ENCODE measurements at regions not wholly inside any gene's neighbourhood (a gene's known extent, or its start where the extent isn't known, plus 50 kb on each side); places are given as distances from the start of the nearest gene placed in this dataset.

DNA sequence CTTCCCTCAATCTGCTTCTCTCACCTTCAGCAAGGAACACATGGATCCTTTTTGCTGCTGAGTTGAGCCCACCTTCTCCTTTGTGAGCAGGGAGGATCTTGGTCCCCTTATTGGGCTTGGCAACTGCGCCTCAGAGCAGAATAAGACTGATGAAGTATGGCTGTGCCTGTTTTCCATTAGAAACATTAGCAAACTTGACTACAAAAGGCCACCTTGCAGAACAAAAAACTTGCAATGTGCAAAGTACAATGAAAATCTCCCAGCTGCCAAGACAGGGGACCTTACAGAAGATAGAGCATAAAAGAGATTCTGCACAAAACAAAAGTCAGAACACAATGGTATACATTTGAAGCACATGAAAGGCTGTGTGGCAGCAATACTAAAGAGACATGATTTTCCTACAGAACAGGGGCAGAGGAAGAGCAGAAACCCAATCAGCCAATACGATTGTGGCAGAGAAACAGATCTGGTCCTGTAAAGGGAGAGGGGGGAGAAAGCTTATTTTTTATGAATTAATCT is 173.5 kb upstream of the SNX19 start:
- Mint-ChIP-seq H3K9me3 (peaks cover 16 to 23% of the 10 kb centered on the region in 2 experiments), H3K27ac (no peak overlapping the region), H3K36me3 (ENCODE audit: insufficient read depth in 1 of 3, low read depth in 3 of 3) (peaks cover 7 to 17% (median 9%) of the 10 kb centered on the region in 3 experiments), H3K27me3 (ENCODE audit: low read depth) (no peaks in the 10 kb centered on the region), H3K4me1 (peaks cover 0 to 6% of the 10 kb centered on the region in 2 experiments; a peak in 2 of 4 replicates), H3K4me3 (no peak overlapping the region)
- no peak overlapping the region for H3T11ph ChIP-seq (ENCODE audit: low read length)
- H3K79me2 ChIP-seq (ENCODE audit: insufficient read depth, low read length): no peaks in the 10 kb centered on the region
- H3K27me3 ChIP-seq (ENCODE audit: insufficient read depth, low read length): no peaks in the 10 kb centered on the region
- H3K9me3 ChIP-seq (ENCODE audit: control insufficient read depth, low read depth, low read length): peaks cover 8% of the 10 kb centered on the region
- no peaks in the 10 kb centered on the region for H3K4me1 ChIP-seq (ENCODE audit: insufficient read depth, low read length)
- no peaks in the 10 kb centered on the region for H4K20me1 ChIP-seq (ENCODE audit: control insufficient read depth, insufficient read depth, insufficient read length)
- H3K14ac ChIP-seq (ENCODE audit: insufficient read depth, low read length): no peak overlapping the region
- H2BK20ac ChIP-seq (ENCODE audit: low read depth, low read length, poor library complexity, severe bottlenecking): no peak overlapping the region
- no peak overlapping the region for H2BK120ac ChIP-seq (ENCODE audit: low read depth, low read length, poor library complexity, severe bottlenecking)
- no peak for DNase-seq
- TF ChIP-seq CTCF (conservative IDR thresholded peaks at IDR 0.05): no peak
- no peak overlapping the region for H2BK12ac ChIP-seq (ENCODE audit: insufficient read length, low read depth, low read length)
- H3K23ac ChIP-seq (ENCODE audit: insufficient read length, low read depth, low read length): no peak overlapping the region
- H3K4me2 ChIP-seq (ENCODE audit: insufficient read depth, insufficient read length, low read length): no peak overlapping the region
- no peaks in the 10 kb centered on the region for H3K23me2 ChIP-seq (ENCODE audit: insufficient read length, low read depth, low read length, poor library complexity, severe bottlenecking)
- H2BK5ac ChIP-seq (ENCODE audit: insufficient read length, low read length): no peak overlapping the region
- no CpG with 5 or more reads among the region's 2 CpGs for WGBS (ENCODE audit: extremely low coverage, insufficient read length, low lambda C conversion rate)
- no peak overlapping the region for H3K4ac ChIP-seq (ENCODE audit: low read depth, low read length)
- H2AFZ ChIP-seq (ENCODE audit: low read length): no peak overlapping the region
- H2AK5ac ChIP-seq (ENCODE audit: insufficient read length, low read length): no peak overlapping the region
- no peak overlapping the region for H2BK15ac ChIP-seq (ENCODE audit: low read depth, low read length)
- H4K91ac ChIP-seq (ENCODE audit: insufficient read length, low read depth, low read length): no peak overlapping the region
- H3K79me1 ChIP-seq (ENCODE audit: insufficient read depth, low read depth, low read length, poor library complexity, severe bottlenecking): no peaks in the 10 kb centered on the region
- H4K8ac ChIP-seq (replicated peaks; ENCODE audit: insufficient read length, low read depth, low read length): no peak overlapping the region
- no peak overlapping the region for H3K18ac ChIP-seq (ENCODE audit: insufficient read length, low read depth, low read length)
- H3K56ac ChIP-seq (ENCODE audit: insufficient read length, low read depth, low read length): no peak overlapping the region
- H3K9ac ChIP-seq (ENCODE audit: extremely low read depth, insufficient read length, low read length): no peak overlapping the region
- H4K5ac ChIP-seq (ENCODE audit: insufficient read length, low read depth, low read length): no peak overlapping the region
- H3K27ac ChIP-seq (ENCODE audit: insufficient read length, low read depth, low read length): no peak overlapping the region

Measured in H9 (cell line).